ENCODE measurements at regions not wholly inside any gene's neighbourhood (a gene's known extent, or its start where the extent isn't known, plus 50 kb on each side); places are given as distances from the start of the nearest gene placed in this dataset.

DNA sequence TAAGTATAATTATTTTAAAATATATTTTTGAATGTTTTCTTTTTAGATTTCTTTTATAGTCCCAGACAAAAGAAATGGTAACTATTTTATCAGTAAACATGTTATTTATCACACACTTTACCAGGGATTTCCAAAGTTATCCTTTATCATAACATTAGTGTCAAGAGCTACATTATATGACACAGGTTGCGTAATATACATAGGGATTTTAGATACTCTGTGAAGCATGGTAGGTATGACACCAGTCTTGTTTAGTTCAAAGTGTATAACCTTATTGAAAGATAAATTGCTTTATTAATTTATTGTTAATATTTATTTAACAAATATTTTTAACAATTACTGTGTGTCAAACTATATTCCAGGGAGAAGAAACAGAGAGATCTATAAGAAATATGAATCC, 163.3 kb upstream of the PABPC4L start:
- TF ChIP-seq CTCF (IDR thresholded peaks at IDR 0.05) (no peak), POLR2AphosphoS5 (IDR thresholded peaks at IDR 0.05) (no peak), EP300 (IDR thresholded peaks at IDR 0.05) (no peak), POLR2A (IDR thresholded peaks at IDR 0.05) (no peak)

Data from upper lobe of left lung (tissue), 4 donors.